ENCODE measurements at regions not wholly inside any gene's neighbourhood (a gene's known extent, or its start where the extent isn't known, plus 50 kb on each side); places are given as distances from the start of the nearest gene placed in this dataset.

DNA sequence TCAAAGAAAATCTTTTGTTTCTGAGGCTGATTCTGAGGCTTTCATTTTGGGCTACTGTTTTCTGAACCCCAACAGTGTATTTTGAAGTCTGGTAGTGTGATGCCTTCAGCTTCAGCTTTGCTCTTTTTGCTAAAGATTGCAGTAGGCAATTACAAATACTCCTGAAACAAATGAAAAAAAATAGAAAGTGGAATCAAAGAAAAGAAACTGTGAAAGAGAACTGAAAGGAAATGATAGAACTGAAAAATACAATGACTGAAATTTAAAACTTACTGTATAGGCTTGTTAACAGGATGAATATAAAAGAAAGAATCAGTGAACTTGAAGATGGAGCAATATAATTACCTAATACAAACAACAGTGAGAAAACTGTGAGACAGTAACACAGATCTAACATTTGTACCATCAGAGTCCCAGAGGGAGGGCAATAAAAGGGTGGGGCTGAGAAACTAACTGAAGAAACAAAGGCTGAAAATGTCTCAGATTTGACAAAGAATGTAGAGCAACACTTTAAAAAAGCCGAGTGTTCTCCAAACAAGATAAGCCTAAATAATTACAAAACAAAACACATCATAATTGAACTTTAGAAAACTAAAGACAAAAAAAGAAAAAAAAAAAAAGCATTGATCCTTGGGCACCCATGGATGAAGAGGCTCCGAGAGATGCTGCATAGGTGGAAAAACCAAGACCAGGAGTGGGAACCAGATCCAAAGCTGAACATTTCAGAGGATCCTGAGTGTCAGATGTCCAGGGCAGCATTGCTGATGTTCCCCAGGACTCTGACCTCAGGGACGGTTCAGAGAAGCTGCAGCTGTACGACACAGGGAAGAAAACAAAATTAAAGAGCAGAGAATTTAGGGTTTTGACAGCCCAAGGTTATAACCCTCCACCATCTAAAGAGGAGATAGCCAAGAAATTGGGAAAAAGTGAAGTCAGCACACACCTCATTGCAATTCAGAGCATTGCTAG is 223.2 kb upstream of the IGFBP3 start:
- CTCF ChIA-PET: no interaction called here

More for the DNA sequence above, 223.2 kb upstream of the IGFBP3 start:
- no peak overlapping the region for H3K4me3 ChIP-seq (replicated peaks in 1 of 2; ENCODE audit: low read depth in 1 of 2, low read length in 2 of 2)
- ATAC-seq (no peak), DNase-seq (ENCODE audit: low read depth, low spot score) (no peak)
- no peak overlapping the region for H2AFZ ChIP-seq (ENCODE audit: low read depth, low read length, poor library complexity, severe bottlenecking)
- H3K9me3 ChIP-seq (ENCODE audit: control insufficient read depth in 1 of 2, insufficient read depth in 1 of 2, low read depth in 1 of 2, low read length in 2 of 2): no peaks in the 10 kb centered on the region
- no peaks in the 10 kb centered on the region for H3K79me2 ChIP-seq (ENCODE audit: insufficient read depth, low read length)
- H3K27ac ChIP-seq (ENCODE audit: low read depth, low read length): no peak overlapping the region
- RAD21 ChIA-PET (ENCODE audit: low non-redundant PET in 1 of 2, low total read pairs in 2 of 2, uncharacterized antibody in 2 of 2, unreplicated experiment in 2 of 2): no interaction called here
- H3K9me2 ChIP-seq (ENCODE audit: insufficient read depth): no peaks in the 10 kb centered on the region
- no peaks in the 10 kb centered on the region for H3K27me3 ChIP-seq (ENCODE audit: insufficient read depth, low read length)
- no peak overlapping the region for H3K4me2 ChIP-seq (ENCODE audit: low read length)
- no peak for TF ChIP-seq POLR2AphosphoS5 (IDR thresholded peaks at IDR 0.05; ENCODE audit: low read depth, low read length)
- no peak for TF ChIP-seq POLR2A (IDR thresholded peaks at IDR 0.05; ENCODE audit: borderline replicate concordance, extremely low read depth, insufficient read depth, insufficient read length)
- no peak for TF ChIP-seq EGR1 (IDR thresholded peaks at IDR 0.05; ENCODE audit: low read depth)
- no peak for TF ChIP-seq REST (IDR thresholded peaks at IDR 0.05; ENCODE audit: low read depth)
- no peak for TF ChIP-seq MAX (IDR thresholded peaks at IDR 0.05)
- TF ChIP-seq YY1 (IDR thresholded peaks at IDR 0.05; ENCODE audit: extremely low read depth, insufficient replicate concordance, low read depth, low read length): no peak
- no peak for TF ChIP-seq EZH2phosphoT487 (IDR thresholded peaks at IDR 0.05; ENCODE audit: borderline replicate concordance)
- TF ChIP-seq, protein P1, sequence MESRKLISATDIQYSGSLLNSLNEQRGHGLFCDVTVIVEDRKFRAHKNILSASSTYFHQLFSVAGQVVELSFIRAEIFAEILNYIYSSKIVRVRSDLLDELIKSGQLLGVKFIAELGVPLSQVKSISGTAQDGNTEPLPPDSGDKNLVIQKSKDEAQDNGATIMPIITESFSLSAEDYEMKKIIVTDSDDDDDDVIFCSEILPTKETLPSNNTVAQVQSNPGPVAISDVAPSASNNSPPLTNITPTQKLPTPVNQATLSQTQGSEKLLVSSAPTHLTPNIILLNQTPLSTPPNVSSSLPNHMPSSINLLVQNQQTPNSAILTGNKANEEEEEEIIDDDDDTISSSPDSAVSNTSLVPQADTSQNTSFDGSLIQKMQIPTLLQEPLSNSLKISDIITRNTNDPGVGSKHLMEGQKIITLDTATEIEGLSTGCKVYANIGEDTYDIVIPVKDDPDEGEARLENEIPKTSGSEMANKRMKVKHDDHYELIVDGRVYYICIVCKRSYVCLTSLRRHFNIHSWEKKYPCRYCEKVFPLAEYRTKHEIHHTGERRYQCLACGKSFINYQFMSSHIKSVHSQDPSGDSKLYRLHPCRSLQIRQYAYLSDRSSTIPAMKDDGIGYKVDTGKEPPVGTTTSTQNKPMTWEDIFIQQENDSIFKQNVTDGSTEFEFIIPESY (IDR thresholded peaks at IDR 0.05; ENCODE audit: extremely low read depth, insufficient replicate concordance, low read length): no peak
- TF ChIP-seq ATF3 (IDR thresholded peaks at IDR 0.05): no peak
- no peak for TF ChIP-seq RAD21 (IDR thresholded peaks at IDR 0.05; ENCODE audit: low read depth)
- no peaks in the 10 kb centered on the region; a peak in 1 of 4 replicates for H3K36me3 ChIP-seq (ENCODE audit: control insufficient read depth in 1 of 2, insufficient read depth in 2 of 2, low read length in 2 of 2)
- no peak overlapping the region for H3K9ac ChIP-seq (ENCODE audit: low read length)
- BruUV-seq (replicated peaks): no TSS peak
- H3K4me1 ChIP-seq (ENCODE audit: control insufficient read depth in 1 of 2, insufficient read depth in 2 of 2, low read length in 2 of 2): peaks cover 0 to 16% of the 10 kb centered on the region in 2 experiments; a peak in 2 of 4 replicates
- POLR2A ChIA-PET: no interaction called here
- H4K20me1 ChIP-seq (ENCODE audit: insufficient read depth): no peaks in the 10 kb centered on the region
- intact Hi-C loops (cut with micrococcal nuclease): no loop called here
